LNCAP (cell line): ENCODE measurements at regions not wholly inside any gene's neighbourhood (a gene's known extent, or its start where the extent isn't known, plus 50 kb on each side); places are given as distances from the start of the nearest gene placed in this dataset.

Experiments
- TF ChIP-seq, protein P1 (sequence below): fragments of 450-650 bp; IDR thresholded peaks from 2 replicates; pipeline ENCODE4 v1.5.1; 2017; ENCODE audit warnings: mild to moderate bottlenecking

DNA sequence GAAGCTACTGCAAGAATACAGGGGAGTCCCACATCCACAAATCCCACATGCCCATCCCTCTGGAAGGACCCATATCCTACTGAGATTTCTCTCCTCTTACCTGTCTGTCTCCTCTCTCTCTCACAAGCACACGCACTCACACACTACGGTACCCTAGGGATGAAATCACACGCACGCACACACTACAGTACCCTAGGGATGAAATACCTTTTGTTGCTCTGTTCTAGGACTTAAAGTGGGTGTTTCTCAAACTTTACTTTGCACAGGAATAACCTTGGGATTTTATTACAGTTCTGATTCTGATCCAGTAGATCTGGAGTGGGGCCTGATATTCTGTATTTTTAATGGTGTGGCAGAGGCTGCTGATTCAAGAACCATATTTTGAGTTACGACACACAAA is 622.2 kb upstream of the ZNF385D start:
- TF ChIP-seq, protein P1, sequence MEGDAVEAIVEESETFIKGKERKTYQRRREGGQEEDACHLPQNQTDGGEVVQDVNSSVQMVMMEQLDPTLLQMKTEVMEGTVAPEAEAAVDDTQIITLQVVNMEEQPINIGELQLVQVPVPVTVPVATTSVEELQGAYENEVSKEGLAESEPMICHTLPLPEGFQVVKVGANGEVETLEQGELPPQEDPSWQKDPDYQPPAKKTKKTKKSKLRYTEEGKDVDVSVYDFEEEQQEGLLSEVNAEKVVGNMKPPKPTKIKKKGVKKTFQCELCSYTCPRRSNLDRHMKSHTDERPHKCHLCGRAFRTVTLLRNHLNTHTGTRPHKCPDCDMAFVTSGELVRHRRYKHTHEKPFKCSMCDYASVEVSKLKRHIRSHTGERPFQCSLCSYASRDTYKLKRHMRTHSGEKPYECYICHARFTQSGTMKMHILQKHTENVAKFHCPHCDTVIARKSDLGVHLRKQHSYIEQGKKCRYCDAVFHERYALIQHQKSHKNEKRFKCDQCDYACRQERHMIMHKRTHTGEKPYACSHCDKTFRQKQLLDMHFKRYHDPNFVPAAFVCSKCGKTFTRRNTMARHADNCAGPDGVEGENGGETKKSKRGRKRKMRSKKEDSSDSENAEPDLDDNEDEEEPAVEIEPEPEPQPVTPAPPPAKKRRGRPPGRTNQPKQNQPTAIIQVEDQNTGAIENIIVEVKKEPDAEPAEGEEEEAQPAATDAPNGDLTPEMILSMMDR, result no peak

DNA sequence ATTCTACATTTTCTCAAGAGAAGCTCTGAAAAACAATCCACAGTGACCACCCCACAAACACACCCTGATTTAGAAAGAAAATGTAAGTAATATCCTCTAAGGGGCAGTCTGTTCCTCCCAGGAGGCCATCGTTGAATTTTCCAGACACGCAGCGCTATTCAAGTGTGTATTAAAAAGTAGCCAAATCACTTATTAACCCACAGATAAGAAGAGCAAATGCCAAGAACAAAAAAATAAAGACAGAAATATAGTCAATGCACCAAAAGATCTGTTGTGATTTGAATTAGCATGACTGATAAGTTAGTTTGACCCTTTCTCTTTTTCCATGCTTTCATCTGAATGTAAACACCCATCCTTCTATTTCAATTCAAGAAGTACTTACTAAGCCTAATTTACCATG is 622.8 kb upstream of the ZNF385D start:
- TF ChIP-seq, protein P1, result no peak

- TF ChIP-seq, protein P1, result no peak
These were observed 626.4 kb upstream of the ZNF385D start for GRCh38 chr3:22377421-22377820.

GRCh38 chr3:22378869-22379268 is 627.9 kb upstream of the ZNF385D start:
- TF ChIP-seq, protein P1, result no peak

- TF ChIP-seq, protein P1, result no peak
These were observed 629.2 kb upstream of the ZNF385D start for GRCh38 chr3:22380253-22380652.

DNA sequence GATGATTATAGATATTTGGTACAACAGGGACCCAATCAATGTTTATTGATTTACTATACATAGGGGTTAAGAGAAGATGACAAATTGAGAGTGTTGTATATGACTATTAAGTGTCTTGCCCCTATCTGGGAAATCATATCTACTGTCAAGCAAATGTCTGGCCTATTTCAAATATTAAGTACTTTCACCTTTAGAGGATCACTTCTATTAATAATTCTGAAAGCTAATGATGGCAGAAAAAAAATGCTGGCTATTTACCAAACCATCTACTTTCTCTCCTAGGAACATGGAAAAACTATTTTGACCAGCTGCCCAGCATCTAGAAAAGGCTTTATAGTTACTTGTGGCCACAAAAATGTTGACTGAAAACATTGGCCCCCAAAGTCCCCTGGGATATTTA is 632.3 kb upstream of the ZNF385D start:
- TF ChIP-seq, protein P1, result no peak

GRCh38 chr3:22386107-22386506 is 635.1 kb upstream of the ZNF385D start:
- TF ChIP-seq, protein P1, result no peak

GRCh38 chr3:22392286-22392685 is 641.3 kb upstream of the ZNF385D start:
- TF ChIP-seq, protein P1, result no peak
